HUES48 (cell line): ENCODE measurements at regions not wholly inside any gene's neighbourhood (a gene's known extent, or its start where the extent isn't known, plus 50 kb on each side); places are given as distances from the start of the nearest gene placed in this dataset.

Source experiments
- H3K27ac ChIP-seq: one replicate; pipeline ENCODE4 v1.7.0; 2013; ENCODE audit warnings: low read depth, low read length, inconsistent platforms
- H3K27me3 ChIP-seq: 2 replicates; pipeline ENCODE4 v1.6.1; 2013; ENCODE audit warnings: mild to moderate bottlenecking, low read length; ENCODE audit not compliant: control insufficient read depth, insufficient read depth
- H3K36me3 ChIP-seq: 2 replicates; pipeline ENCODE4 v1.6.1; 2013; ENCODE audit warnings: low read length; ENCODE audit not compliant: control insufficient read depth, insufficient read depth
- H3K4me1 ChIP-seq: 2 replicates; pipeline ENCODE4 v1.6.1; 2013; ENCODE audit warnings: mild to moderate bottlenecking, low read length; ENCODE audit not compliant: control insufficient read depth, insufficient read depth
- H3K4me3 ChIP-seq: 2 replicates; pipeline ENCODE4 v1.5.1; 2013; ENCODE audit warnings: mild to moderate bottlenecking, low read depth, low read length
- H3K9ac ChIP-seq: 2 replicates; pipeline ENCODE4 v1.6.1; 2013; ENCODE audit warnings: mild to moderate bottlenecking, low read depth, low read length, moderate library complexity
- H3K9me3 ChIP-seq: 2 replicates; pipeline ENCODE4 v1.6.1; 2013; ENCODE audit warnings: low read length; ENCODE audit not compliant: control insufficient read depth, insufficient read depth

GRCh38 chrX:40452031-40452430 lies 128.7 kb upstream of the ATP6AP2 start:
- Histone ChIP-seq H3K4me3 (no peak overlapping the region), H3K4me1 (no peaks in the 10 kb centered on the region), H3K27ac (no peak overlapping the region), H3K36me3 (no peaks in the 10 kb centered on the region), H3K27me3 (no peaks in the 10 kb centered on the region), H3K9ac (no peak overlapping the region), H3K9me3 (peaks cover 31% of the 10 kb centered on the region)

- no peak overlapping the region for H3K4me3 ChIP-seq
- H3K27me3 ChIP-seq, result no peaks in the 10 kb centered on the region
- peaks cover 30% of the 10 kb centered on the region for H3K9me3 ChIP-seq
- H3K27ac ChIP-seq, result no peak overlapping the region
- no peak overlapping the region for H3K9ac ChIP-seq
- no peaks in the 10 kb centered on the region for H3K4me1 ChIP-seq
- H3K36me3 ChIP-seq, result no peaks in the 10 kb centered on the region
Measured at GRCh38 chrX:40449956-40450706, 130.6 kb upstream of the ATP6AP2 start.

GRCh38 chrX:40449396-40449795 lies 131.4 kb upstream of the ATP6AP2 start:
- H3K4me1 ChIP-seq, result no peaks in the 10 kb centered on the region
- no peaks in the 10 kb centered on the region for H3K27me3 ChIP-seq
- no peak overlapping the region for H3K4me3 ChIP-seq
- no peak overlapping the region for H3K9ac ChIP-seq
- H3K36me3 ChIP-seq, result no peaks in the 10 kb centered on the region
- no peak overlapping the region for H3K27ac ChIP-seq
- peaks cover 25% of the 10 kb centered on the region for H3K9me3 ChIP-seq

GRCh38 chrX:40448793-40449192 lies 132.0 kb upstream of the ATP6AP2 start:
- H3K9me3 ChIP-seq, result peaks cover 22% of the 10 kb centered on the region
- no peak overlapping the region for H3K4me3 ChIP-seq
- H3K36me3 ChIP-seq, result no peaks in the 10 kb centered on the region
- no peak overlapping the region for H3K9ac ChIP-seq
- H3K4me1 ChIP-seq, result no peaks in the 10 kb centered on the region
- no peak overlapping the region for H3K27ac ChIP-seq
- H3K27me3 ChIP-seq, result no peaks in the 10 kb centered on the region

GRCh38 chrX:40446921-40447320 lies 133.8 kb upstream of the ATP6AP2 start:
- H3K27me3 ChIP-seq, result no peaks in the 10 kb centered on the region
- H3K9me3 ChIP-seq, result peaks cover 17% of the 10 kb centered on the region
- no peak overlapping the region for H3K9ac ChIP-seq
- no peaks in the 10 kb centered on the region for H3K4me1 ChIP-seq
- H3K4me3 ChIP-seq, result no peak overlapping the region
- H3K36me3 ChIP-seq, result no peaks in the 10 kb centered on the region
- no peak overlapping the region for H3K27ac ChIP-seq

GRCh38 chrX:40445691-40446090 lies 135.1 kb upstream of the ATP6AP2 start:
- H3K27ac ChIP-seq, result no peak overlapping the region
- H3K36me3 ChIP-seq, result no peaks in the 10 kb centered on the region
- H3K4me3 ChIP-seq, result no peak overlapping the region
- H3K27me3 ChIP-seq, result no peaks in the 10 kb centered on the region
- H3K9me3 ChIP-seq, result peaks cover 11% of the 10 kb centered on the region; the same call in 1 of the 2 replicates
- no peak overlapping the region for H3K9ac ChIP-seq
- H3K4me1 ChIP-seq, result no peaks in the 10 kb centered on the region

- Histone ChIP-seq H3K9ac (no peak overlapping the region), H3K4me1 (no peaks in the 10 kb centered on the region), H3K27me3 (no peaks in the 10 kb centered on the region), H3K27ac (no peak overlapping the region), H3K9me3 (peaks cover 10% of the 10 kb centered on the region; the same call in 1 of the 2 replicates), H3K4me3 (no peak overlapping the region), H3K36me3 (no peaks in the 10 kb centered on the region)
Measured at GRCh38 chrX:40444798-40445496, 135.8 kb upstream of the ATP6AP2 start.

- no peak overlapping the region for H3K9ac ChIP-seq
- H3K27me3 ChIP-seq, result no peaks in the 10 kb centered on the region
- no peaks in the 10 kb centered on the region for H3K36me3 ChIP-seq
- no peaks in the 10 kb centered on the region for H3K4me1 ChIP-seq
- no peak overlapping the region for H3K4me3 ChIP-seq
- H3K9me3 ChIP-seq, result peaks cover 10% of the 10 kb centered on the region; the same call in 1 of the 2 replicates
- H3K27ac ChIP-seq, result no peak overlapping the region
Measured at GRCh38 chrX:40444133-40444532, 136.6 kb upstream of the ATP6AP2 start.

GRCh38 chrX:40440866-40441265 lies 139.9 kb upstream of the ATP6AP2 start:
- Histone ChIP-seq H3K27me3 (no peaks in the 10 kb centered on the region), H3K36me3 (no peaks in the 10 kb centered on the region), H3K4me1 (no peaks in the 10 kb centered on the region), H3K9me3 (peaks cover 12% of the 10 kb centered on the region), H3K9ac (no peak overlapping the region), H3K27ac (no peak overlapping the region), H3K4me3 (no peak overlapping the region)

- Histone ChIP-seq H3K4me3 (no peak overlapping the region), H3K27ac (no peak overlapping the region), H3K36me3 (no peaks in the 10 kb centered on the region), H3K9ac (no peak overlapping the region), H3K27me3 (no peaks in the 10 kb centered on the region), H3K9me3 (peaks cover 12% of the 10 kb centered on the region), H3K4me1 (peaks cover 8% of the 10 kb centered on the region)
Measured at GRCh38 chrX:40439625-40440532, 140.9 kb upstream of the ATP6AP2 start.
